ENCODE measurements at regions not wholly inside any gene's neighbourhood (a gene's known extent, or its start where the extent isn't known, plus 50 kb on each side); places are given as distances from the start of the nearest gene placed in this dataset.

DNA sequence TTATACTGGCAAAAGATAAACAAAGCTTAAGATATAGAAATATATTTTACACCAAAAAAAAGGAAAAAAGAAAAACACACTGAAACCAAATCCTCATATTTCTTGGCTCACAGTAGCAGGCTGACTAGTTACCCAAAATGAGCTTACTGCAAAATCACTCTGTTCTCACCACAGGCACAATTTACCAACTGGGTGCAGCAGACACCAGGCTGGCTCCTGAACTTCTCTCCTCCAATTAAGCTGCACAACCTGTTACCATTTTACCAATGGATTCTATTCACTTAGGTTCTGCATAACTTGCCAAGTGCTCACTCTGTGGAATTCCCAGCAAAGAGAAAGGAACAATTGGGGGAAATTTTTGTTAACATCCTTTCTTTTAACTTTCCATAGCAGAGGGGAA lies 679.3 kb downstream of the ZEB2 start:
- Histone ChIP-seq H2BK120ac (ENCODE audit: low read depth, low read length, poor library complexity, severe bottlenecking) (no peak overlapping the region), H3K56ac (ENCODE audit: insufficient read length, low read depth, low read length) (no peak overlapping the region), H3K23me2 (ENCODE audit: insufficient read length, low read depth, low read length, poor library complexity, severe bottlenecking) (no peaks in the 10 kb centered on the region), H3T11ph (ENCODE audit: low read length) (no peak overlapping the region), H3K27ac (ENCODE audit: insufficient read length, low read depth, low read length) (no peak overlapping the region), H4K20me1 (ENCODE audit: control insufficient read depth, insufficient read depth, insufficient read length) (no peaks in the 10 kb centered on the region), H3K27me3 (ENCODE audit: insufficient read depth, low read length) (no peaks in the 10 kb centered on the region), H3K18ac (ENCODE audit: insufficient read length, low read depth, low read length) (no peak overlapping the region), H2BK20ac (ENCODE audit: low read depth, low read length, poor library complexity, severe bottlenecking) (no peak overlapping the region), H3K4me2 (ENCODE audit: insufficient read depth, insufficient read length, low read length) (no peak overlapping the region), H2AFZ (ENCODE audit: low read length) (no peak overlapping the region), H3K9ac (ENCODE audit: extremely low read depth, insufficient read length, low read length) (no peak overlapping the region), H3K79me2 (ENCODE audit: insufficient read depth, low read length) (no peaks in the 10 kb centered on the region), H4K91ac (ENCODE audit: insufficient read length, low read depth, low read length) (no peak overlapping the region), H3K4me1 (ENCODE audit: insufficient read depth, low read length) (no peaks in the 10 kb centered on the region), H4K8ac (replicated peaks; ENCODE audit: insufficient read length, low read depth, low read length) (no peak overlapping the region), H2AK5ac (ENCODE audit: insufficient read length, low read length) (no peak overlapping the region), H3K79me1 (ENCODE audit: insufficient read depth, low read depth, low read length, poor library complexity, severe bottlenecking) (no peaks in the 10 kb centered on the region), H4K5ac (ENCODE audit: insufficient read length, low read depth, low read length) (no peak overlapping the region), H3K4ac (ENCODE audit: low read depth, low read length) (no peak overlapping the region), H3K9me3 (ENCODE audit: control insufficient read depth, low read depth, low read length) (no peaks in the 10 kb centered on the region), H3K23ac (ENCODE audit: insufficient read length, low read depth, low read length) (no peak overlapping the region), H3K14ac (ENCODE audit: insufficient read depth, low read length) (no peak overlapping the region), H2BK5ac (ENCODE audit: insufficient read length, low read length) (no peak overlapping the region), H2BK12ac (ENCODE audit: insufficient read length, low read depth, low read length) (no peak overlapping the region), H2BK15ac (ENCODE audit: low read depth, low read length) (no peak overlapping the region)
- H3K4me3 Mint-ChIP-seq = no peak overlapping the region
- TF ChIP-seq CTCF (conservative IDR thresholded peaks at IDR 0.05) = no peak
- H3K9me3 Mint-ChIP-seq = peaks cover 3 to 7% of the 10 kb centered on the region in 2 experiments; a peak in 3 of 5 replicates
- DNase-seq = no peak
- peaks cover 0 to 9% (median 2%) of the 10 kb centered on the region in 3 experiments; a peak in 2 of 7 replicates for H3K36me3 Mint-ChIP-seq (ENCODE audit: insufficient read depth in 1 of 3, low read depth in 3 of 3)
- H3K27me3 Mint-ChIP-seq (ENCODE audit: low read depth) = no peaks in the 10 kb centered on the region
- peaks cover 0 to 14% of the 10 kb centered on the region in 2 experiments; a peak in 2 of 4 replicates for H3K4me1 Mint-ChIP-seq
- H3K27ac Mint-ChIP-seq = no peak overlapping the region

Data from H9 (cell line).